NT2/D1 (cell line): ENCODE measurements at regions not wholly inside any gene's neighbourhood (a gene's known extent, or its start where the extent isn't known, plus 50 kb on each side); places are given as distances from the start of the nearest gene placed in this dataset.
A peak's percentile ranks its signal among the peaks of the same experiment; 100 is the strongest.
"Not testable (repeated sequence)": the region's sequence is repeated elsewhere in the genome, so short reads cannot be mapped to it uniquely, and the experiment has no call there.

Source experiments
- DNase-seq: peaks from one replicate; pipeline ENCODE4 v3.0.0-alpha.2; 2011; ENCODE audit warnings: low read depth, low spot score
- H3K27me3 ChIP-seq: 2 replicates; pipeline ENCODE4 v1.6.0; 2011; ENCODE audit warnings: mild to moderate bottlenecking; ENCODE audit not compliant: insufficient read length, insufficient read depth
- H3K36me3 ChIP-seq: 2 replicates; pipeline ENCODE4 v1.6.1; 2011; ENCODE audit warnings: mild to moderate bottlenecking, low read length, mixed read lengths; ENCODE audit not compliant: insufficient read depth, insufficient read length
- H3K4me1 ChIP-seq: 2 replicates; pipeline ENCODE4 v1.5.1; 2011; ENCODE audit not compliant: insufficient read depth, insufficient read length
- H3K4me3 ChIP-seq: 2 replicates; pipeline ENCODE4 v1.5.1; 2011; ENCODE audit warnings: low read depth; ENCODE audit not compliant: insufficient read length
- H3K9ac ChIP-seq: 2 replicates; pipeline ENCODE4 v1.6.0; 2011; ENCODE audit warnings: low read depth; ENCODE audit not compliant: insufficient read length
- H3K9me3 ChIP-seq: 2 replicates; pipeline ENCODE4 v1.5.1; 2011; ENCODE audit warnings: mild to moderate bottlenecking, low read length; ENCODE audit not compliant: insufficient read depth
- SUZ12 ChIP-seq: IDR thresholded peaks from 2 replicates; pipeline ENCODE4 v1.6.1; 2011; ENCODE audit not compliant: insufficient read length, insufficient read depth; ENCODE audit errors: extremely low read depth
- YY1 ChIP-seq: IDR thresholded peaks from 2 replicates; pipeline ENCODE4 v1.6.1; 2011; ENCODE audit not compliant: insufficient read length, insufficient read depth
- ZNF274 ChIP-seq: IDR thresholded peaks from 2 replicates; pipeline ENCODE4 v1.6.1; 2011; ENCODE audit warnings: mild to moderate bottlenecking, low read depth, low read length

DNA sequence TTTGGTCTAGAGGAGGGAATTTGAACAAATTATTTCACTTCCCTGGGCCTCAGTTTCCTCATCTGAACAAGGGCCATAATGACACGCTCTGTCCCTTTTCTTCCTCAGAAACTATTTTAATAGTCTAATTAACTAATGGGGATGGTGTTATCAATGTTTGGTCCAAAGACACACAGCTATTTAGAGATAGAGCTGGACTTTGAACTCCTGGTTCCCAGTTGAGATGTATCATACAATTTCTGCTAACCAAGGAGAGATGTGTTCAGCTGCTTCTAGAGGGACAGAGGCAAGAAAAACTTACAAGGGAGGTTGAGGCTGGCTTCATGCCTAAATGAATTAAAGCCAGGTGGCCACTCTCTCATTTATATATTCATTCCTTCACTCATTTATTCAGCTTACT is 90.6 kb upstream of the CLINT1 start:
- peak overlapping the region; percentile 21 for H3K9ac ChIP-seq
- no peaks in the 10 kb centered on the region for H3K9me3 ChIP-seq
- no peak overlapping the region for H3K4me3 ChIP-seq
- TF ChIP-seq SUZ12 (no peak), ZNF274 (no peak), YY1 (no peak)
- no peaks in the 10 kb centered on the region for H3K27me3 ChIP-seq
- no peak for DNase-seq
- no peaks in the 10 kb centered on the region for H3K36me3 ChIP-seq
- no peaks in the 10 kb centered on the region for H3K4me1 ChIP-seq

DNA sequence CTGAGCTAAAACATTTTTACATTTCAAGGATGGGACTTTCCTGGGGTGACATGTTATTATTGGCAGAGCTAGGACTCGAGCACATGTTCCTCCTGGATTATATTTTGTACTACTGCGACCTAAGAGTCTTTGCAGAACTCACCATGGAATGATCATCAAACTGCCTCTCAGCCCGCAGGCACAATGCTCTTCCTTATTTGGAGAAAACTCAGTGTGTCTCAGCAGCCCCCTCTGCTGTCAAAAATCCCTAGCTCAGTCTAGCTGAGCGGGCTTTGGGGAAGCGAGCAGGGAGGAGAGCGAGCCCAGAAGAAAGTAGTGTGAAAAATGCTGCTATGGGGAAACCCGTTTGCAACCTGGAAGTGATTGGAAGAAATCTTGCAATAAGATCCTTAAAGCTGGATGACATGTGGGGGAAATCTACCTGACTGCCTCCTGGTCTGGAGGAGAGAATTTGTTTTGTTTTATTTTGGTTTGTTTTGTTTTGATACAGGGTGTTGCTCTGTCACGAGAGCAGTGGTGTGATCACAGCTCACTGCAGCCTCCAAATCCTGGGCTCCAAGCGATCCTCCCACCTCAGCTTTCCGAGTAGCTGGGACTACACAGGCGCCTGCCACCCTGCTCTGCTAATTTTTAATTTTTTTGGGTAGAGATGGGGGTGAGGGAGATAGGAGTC is 89.9 kb upstream of the CLINT1 start:
- no peak for TF ChIP-seq ZNF274
- no peak for TF ChIP-seq SUZ12
- no peak for TF ChIP-seq YY1
- DNase-seq, result peak; percentile 93
- H3K4me1 ChIP-seq, result no peaks in the 10 kb centered on the region
- peak overlapping the region; percentile 56 for H3K9ac ChIP-seq
- H3K27me3 ChIP-seq, result no peaks in the 10 kb centered on the region
- H3K36me3 ChIP-seq, result no peaks in the 10 kb centered on the region
- H3K9me3 ChIP-seq, result no peaks in the 10 kb centered on the region
- no peak overlapping the region for H3K4me3 ChIP-seq

GRCh38 chr5:157947156-157947555 is 88.2 kb upstream of the CLINT1 start:
- no peaks in the 10 kb centered on the region for H3K9me3 ChIP-seq
- no peaks in the 10 kb centered on the region for H3K36me3 ChIP-seq
- no peak overlapping the region for H3K4me3 ChIP-seq
- H3K27me3 ChIP-seq, result no peaks in the 10 kb centered on the region
- H3K4me1 ChIP-seq, result no peaks in the 10 kb centered on the region
- TF ChIP-seq SUZ12 (no peak), YY1 (no peak), ZNF274 (no peak)
- no peak overlapping the region for H3K9ac ChIP-seq
- no peak for DNase-seq

DNA sequence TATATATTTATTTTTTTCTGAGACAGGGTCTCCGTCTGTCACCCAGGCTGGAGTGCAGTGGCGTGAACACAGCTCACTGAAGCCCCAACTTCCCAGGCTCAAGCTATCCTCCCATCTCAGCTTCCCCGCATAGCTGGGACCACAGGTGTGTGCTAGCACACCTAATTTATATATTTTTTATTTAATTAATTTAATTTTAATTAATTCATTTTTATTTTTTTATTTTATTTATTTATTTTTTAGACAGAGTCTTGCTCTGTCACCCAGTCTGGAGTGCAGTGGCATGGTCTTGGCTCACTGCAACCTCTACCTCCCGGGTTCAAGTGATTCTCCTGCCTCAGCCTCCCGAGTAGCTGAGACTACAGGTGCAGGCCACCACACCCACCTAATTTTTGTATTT is 86.9 kb upstream of the CLINT1 start:
- H3K36me3 ChIP-seq, H3K9ac ChIP-seq, H3K9me3 ChIP-seq, H3K4me3 ChIP-seq, DNase-seq, H3K27me3 ChIP-seq, H3K4me1 ChIP-seq: not testable (repeated sequence)

DNA sequence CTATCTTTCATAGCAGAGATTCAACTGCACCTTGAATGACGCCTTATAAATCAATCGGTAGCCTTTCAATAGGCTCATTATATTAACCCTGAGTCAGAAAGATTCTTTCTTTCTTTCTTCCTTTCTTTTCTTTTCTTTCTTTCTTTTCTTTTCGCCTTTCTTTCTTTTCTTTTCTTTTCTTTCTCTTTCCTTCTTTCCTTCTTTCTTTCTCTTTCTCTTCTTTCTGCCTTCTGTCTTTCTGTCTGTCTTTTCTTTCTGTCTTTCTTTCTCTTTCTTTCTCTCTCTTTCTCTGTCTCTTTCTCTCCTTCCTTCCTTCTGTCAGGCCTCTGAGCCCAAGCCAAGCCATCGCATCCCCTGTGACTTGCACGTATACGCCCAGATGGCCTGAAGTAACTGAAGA is 86.0 kb upstream of the CLINT1 start:
- H3K9me3 ChIP-seq, result no peaks in the 10 kb centered on the region
- no peak overlapping the region for H3K9ac ChIP-seq
- no peak for DNase-seq
- no peaks in the 10 kb centered on the region for H3K36me3 ChIP-seq
- no peaks in the 10 kb centered on the region for H3K27me3 ChIP-seq
- no peak for TF ChIP-seq YY1
- TF ChIP-seq ZNF274, result no peak
- no peak for TF ChIP-seq SUZ12
- H3K4me3 ChIP-seq, result no peak overlapping the region
- no peaks in the 10 kb centered on the region for H3K4me1 ChIP-seq

DNA sequence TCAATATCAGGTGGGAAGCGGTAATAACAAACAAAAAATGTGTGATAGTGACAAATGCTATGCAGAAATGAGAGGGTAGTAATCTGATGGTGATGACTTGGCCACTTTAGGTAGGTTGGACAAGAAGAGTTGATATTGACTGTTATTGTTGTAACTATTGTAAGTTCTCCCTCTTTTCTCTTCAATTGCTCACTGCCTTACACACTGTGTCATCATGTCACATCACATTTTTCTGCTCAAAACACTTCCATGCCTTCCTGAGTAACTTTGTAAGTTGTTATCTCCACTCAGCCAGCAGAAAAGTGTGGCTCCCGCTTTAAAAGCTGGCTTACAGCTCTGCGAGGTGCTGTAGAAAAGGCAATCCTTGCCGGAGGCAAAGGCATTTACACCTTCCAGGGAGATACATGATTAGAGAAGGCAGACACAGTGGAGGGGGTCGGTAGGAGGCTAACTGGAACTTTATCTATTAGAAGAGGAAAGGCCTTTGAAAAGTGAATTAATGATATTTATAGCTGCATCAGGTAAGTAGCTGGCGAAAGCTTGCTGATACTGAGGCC is 85.2 kb upstream of the CLINT1 start:
- Histone ChIP-seq H3K4me1 (no peaks in the 10 kb centered on the region), H3K4me3 (no peak overlapping the region), H3K9ac (no peak overlapping the region), H3K36me3 (no peaks in the 10 kb centered on the region), H3K27me3 (no peaks in the 10 kb centered on the region), H3K9me3 (no peaks in the 10 kb centered on the region)
- no peak for DNase-seq
- TF ChIP-seq SUZ12, result no peak
- TF ChIP-seq ZNF274, result no peak
- TF ChIP-seq YY1, result no peak

- H3K9me3 ChIP-seq, result no peaks in the 10 kb centered on the region
Measured at GRCh38 chr5:157942595-157942994, 83.7 kb upstream of the CLINT1 start.

DNA sequence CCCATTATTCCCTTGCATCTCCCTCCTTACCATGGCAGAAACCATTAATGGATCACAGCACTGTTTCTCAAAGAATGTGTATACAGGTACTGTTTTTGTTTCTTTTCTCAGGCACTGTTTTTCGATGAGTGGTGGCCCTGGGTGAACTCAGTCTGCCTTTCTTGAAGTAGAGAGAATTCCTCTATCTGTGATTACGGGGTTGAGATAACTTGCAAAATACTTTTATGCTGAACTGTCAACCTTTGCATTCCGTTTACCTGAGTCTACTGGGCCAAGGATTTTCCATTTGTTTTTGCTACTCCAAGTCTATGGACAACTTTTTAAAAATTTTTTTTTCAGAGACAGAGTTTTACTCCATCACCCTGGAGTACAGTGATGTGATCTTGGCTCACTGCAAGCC is 82.7 kb upstream of the CLINT1 start:
- no peaks in the 10 kb centered on the region for H3K27me3 ChIP-seq
- TF ChIP-seq ZNF274, result no peak
- no peak for TF ChIP-seq YY1
- no peak for TF ChIP-seq SUZ12
- no peaks in the 10 kb centered on the region for H3K4me1 ChIP-seq
- DNase-seq, result no peak
- H3K9ac ChIP-seq, result no peak overlapping the region
- H3K4me3 ChIP-seq, result no peak overlapping the region
- no peaks in the 10 kb centered on the region for H3K36me3 ChIP-seq
- no peaks in the 10 kb centered on the region for H3K9me3 ChIP-seq

More at GRCh38 chr5:157942595-157942994, 83.7 kb upstream of the CLINT1 start:
- no peaks in the 10 kb centered on the region for H3K4me1 ChIP-seq
- no peak overlapping the region for H3K4me3 ChIP-seq
- no peak overlapping the region for H3K9ac ChIP-seq
- TF ChIP-seq YY1, result no peak
- TF ChIP-seq ZNF274, result no peak
- no peak for TF ChIP-seq SUZ12
- no peak for DNase-seq
- H3K27me3 ChIP-seq, result no peaks in the 10 kb centered on the region
- no peaks in the 10 kb centered on the region for H3K36me3 ChIP-seq

DNA sequence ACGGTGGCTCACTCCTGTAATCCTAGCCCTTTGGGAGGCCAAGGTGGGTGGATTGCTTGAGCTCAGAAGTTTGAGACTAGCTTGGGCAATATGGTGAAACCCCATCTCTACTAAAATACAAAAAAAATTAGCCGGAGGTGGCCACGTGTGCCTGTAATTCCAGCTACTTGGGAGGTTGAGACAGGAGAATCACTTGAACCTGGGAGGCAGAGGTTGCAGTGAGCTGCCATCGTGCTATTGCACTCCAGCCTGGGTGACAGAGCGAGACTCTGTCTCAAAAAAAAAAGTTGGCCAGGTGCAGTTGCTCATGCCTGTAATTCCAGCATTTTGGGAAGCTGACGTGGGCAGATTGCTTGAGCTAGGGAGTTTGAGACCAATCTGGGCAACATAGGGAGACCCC is 79.2 kb upstream of the CLINT1 start:
- not testable (repeated sequence) for H3K4me1 ChIP-seq, H3K9ac ChIP-seq, H3K9me3 ChIP-seq, H3K4me3 ChIP-seq, H3K27me3 ChIP-seq, H3K36me3 ChIP-seq, DNase-seq

- not testable (repeated sequence) for H3K27me3 ChIP-seq, H3K9me3 ChIP-seq, H3K36me3 ChIP-seq, H3K9ac ChIP-seq, DNase-seq, H3K4me3 ChIP-seq, H3K4me1 ChIP-seq
Measured at GRCh38 chr5:157936776-157937501, 78.0 kb upstream of the CLINT1 start.
